GM12872 (cell line): ENCODE measurements at regions not wholly inside any gene's neighbourhood (a gene's known extent, or its start where the extent isn't known, plus 50 kb on each side); places are given as distances from the start of the nearest gene placed in this dataset.

Experiments used
- CTCF ChIP-seq: IDR thresholded peaks from 3 replicates; pipeline ENCODE4 v1.5.1; 2011; ENCODE audit warnings: low read depth, mild to moderate bottlenecking, low read length, moderate library complexity; ENCODE audit not compliant: insufficient read depth

GRCh38 chr2:128368437-128369107 is 49.9 kb upstream of the HS6ST1 start:
- TF ChIP-seq CTCF, result no peak

- no peak for TF ChIP-seq CTCF
These were observed 50.5 kb upstream of the HS6ST1 start for GRCh38 chr2:128369108-128369555.

GRCh38 chr2:128369602-128370467 is 51.2 kb upstream of the HS6ST1 start:
- TF ChIP-seq CTCF, result no peak

- no peak for TF ChIP-seq CTCF
These were observed 52.0 kb upstream of the HS6ST1 start for GRCh38 chr2:128370468-128371247.

GRCh38 chr2:128371248-128371630 is 52.6 kb upstream of the HS6ST1 start:
- no peak for TF ChIP-seq CTCF

GRCh38 chr2:128371648-128372345 is 53.1 kb upstream of the HS6ST1 start:
- no peak for TF ChIP-seq CTCF
